ENCODE measurements at regions not wholly inside any gene's neighbourhood (a gene's known extent, or its start where the extent isn't known, plus 50 kb on each side); places are given as distances from the start of the nearest gene placed in this dataset.

DNA sequence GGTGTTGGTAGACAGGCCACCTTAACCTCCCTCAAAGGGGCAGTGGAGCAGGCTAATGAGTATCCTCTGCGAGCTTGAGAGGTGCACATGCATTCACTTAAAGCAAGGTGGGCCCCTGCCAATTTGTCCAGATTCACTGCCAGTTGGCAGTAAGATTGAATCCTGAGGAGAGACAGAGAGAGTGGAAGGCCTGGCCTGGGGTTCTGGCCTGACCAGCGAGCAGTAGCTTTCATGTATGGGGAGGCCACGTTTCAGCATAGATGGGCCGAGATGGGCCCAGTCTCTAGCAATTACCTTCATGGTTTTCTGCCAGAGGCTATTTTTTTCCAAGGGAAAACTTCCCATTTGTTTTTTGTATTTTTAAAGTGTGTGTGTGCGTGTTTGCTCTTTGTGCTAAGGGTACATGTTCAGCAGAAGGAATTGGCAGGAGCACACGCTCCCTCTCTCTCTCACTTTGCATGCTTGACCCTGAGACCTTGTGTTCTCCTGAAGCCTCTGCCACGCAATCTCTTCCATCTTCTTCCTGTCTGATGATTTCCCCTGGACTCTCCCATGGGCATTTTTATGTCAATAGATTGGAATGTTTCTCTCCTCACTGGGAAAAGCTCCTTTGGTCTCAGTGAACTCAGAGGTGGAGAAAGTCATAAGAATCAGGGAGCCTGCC is 215.8 kb upstream of the SFRP2 start:
- no peaks in the 10 kb centered on the region for H3K4me1 Mint-ChIP-seq (ENCODE audit: low read depth, unreplicated experiment)
- intact Hi-C loops (cut with micrococcal nuclease; ENCODE audit: unreplicated experiment): no loop called here
- H3K27ac Mint-ChIP-seq (ENCODE audit: unreplicated experiment): no peak overlapping the region
- Histone ChIP-seq H3K4me3 (ENCODE audit: low read depth, low read length) (no peak overlapping the region), H3K4me1 (no peaks in the 10 kb centered on the region), H3K9me3 (no peaks in the 10 kb centered on the region), H3K27me3 (replicated peaks; ENCODE audit: control insufficient read depth, insufficient read depth, low read length) (no peaks in the 10 kb centered on the region), H3K36me3 (ENCODE audit: control insufficient read depth, insufficient read depth, low read length) (no peaks in the 10 kb centered on the region)
- DNase-seq: no peak
- no TSS peak for BruUV-seq (replicated peaks)
- H3K4me3 Mint-ChIP-seq (ENCODE audit: unreplicated experiment): no peak overlapping the region
- H3K27me3 Mint-ChIP-seq (ENCODE audit: insufficient read depth, unreplicated experiment): no peaks in the 10 kb centered on the region
- no peaks in the 10 kb centered on the region for H3K36me3 Mint-ChIP-seq (ENCODE audit: insufficient read depth, unreplicated experiment)
- H3K9me3 Mint-ChIP-seq (ENCODE audit: unreplicated experiment): no peaks in the 10 kb centered on the region
- TF ChIP-seq, protein P1, sequence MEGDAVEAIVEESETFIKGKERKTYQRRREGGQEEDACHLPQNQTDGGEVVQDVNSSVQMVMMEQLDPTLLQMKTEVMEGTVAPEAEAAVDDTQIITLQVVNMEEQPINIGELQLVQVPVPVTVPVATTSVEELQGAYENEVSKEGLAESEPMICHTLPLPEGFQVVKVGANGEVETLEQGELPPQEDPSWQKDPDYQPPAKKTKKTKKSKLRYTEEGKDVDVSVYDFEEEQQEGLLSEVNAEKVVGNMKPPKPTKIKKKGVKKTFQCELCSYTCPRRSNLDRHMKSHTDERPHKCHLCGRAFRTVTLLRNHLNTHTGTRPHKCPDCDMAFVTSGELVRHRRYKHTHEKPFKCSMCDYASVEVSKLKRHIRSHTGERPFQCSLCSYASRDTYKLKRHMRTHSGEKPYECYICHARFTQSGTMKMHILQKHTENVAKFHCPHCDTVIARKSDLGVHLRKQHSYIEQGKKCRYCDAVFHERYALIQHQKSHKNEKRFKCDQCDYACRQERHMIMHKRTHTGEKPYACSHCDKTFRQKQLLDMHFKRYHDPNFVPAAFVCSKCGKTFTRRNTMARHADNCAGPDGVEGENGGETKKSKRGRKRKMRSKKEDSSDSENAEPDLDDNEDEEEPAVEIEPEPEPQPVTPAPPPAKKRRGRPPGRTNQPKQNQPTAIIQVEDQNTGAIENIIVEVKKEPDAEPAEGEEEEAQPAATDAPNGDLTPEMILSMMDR (IDR thresholded peaks at IDR 0.05; ENCODE audit: insufficient read depth in 1 of 2, low read depth in 1 of 2, low read length in 1 of 2, severe bottlenecking in 1 of 2, unreplicated experiment in 1 of 2): no peak
- ChIA-PET POLR2A (no interaction called here), CTCF (no interaction called here)

DNA sequence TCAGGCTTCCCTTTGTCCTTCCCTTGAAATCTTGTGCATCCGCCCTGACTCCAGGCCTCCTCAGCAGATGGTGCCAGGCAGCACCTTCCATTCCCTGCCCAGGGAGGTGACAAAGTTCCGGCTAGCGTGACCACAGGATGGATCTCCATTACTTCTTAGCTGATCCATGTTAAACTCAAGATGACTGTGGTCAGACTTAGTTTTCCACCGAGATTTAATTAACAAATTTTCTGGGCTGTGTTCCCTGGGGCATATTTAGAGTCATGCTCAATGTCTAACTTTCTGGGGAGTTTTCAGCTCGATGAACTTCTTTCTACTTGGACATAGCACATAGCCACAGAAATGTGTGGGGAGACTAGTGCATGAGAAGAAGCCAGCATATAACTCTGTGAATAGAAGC is 215.1 kb upstream of the SFRP2 start:
- Histone ChIP-seq H3K9me3 (no peaks in the 10 kb centered on the region), H3K36me3 (ENCODE audit: control insufficient read depth, insufficient read depth, low read length) (no peaks in the 10 kb centered on the region), H3K4me3 (ENCODE audit: low read depth, low read length) (no peak overlapping the region), H3K27me3 (replicated peaks; ENCODE audit: control insufficient read depth, insufficient read depth, low read length) (no peaks in the 10 kb centered on the region), H3K4me1 (no peaks in the 10 kb centered on the region)
- DNase-seq: no peak
- CTCF ChIA-PET: no interaction called here
- intact Hi-C loops (cut with micrococcal nuclease; ENCODE audit: unreplicated experiment): no loop called here
- no TSS peak for BruUV-seq (replicated peaks)
- no peaks in the 10 kb centered on the region for H3K36me3 Mint-ChIP-seq (ENCODE audit: insufficient read depth, unreplicated experiment)
- H3K27ac Mint-ChIP-seq (ENCODE audit: unreplicated experiment): no peak overlapping the region
- H3K4me3 Mint-ChIP-seq (ENCODE audit: unreplicated experiment): no peak overlapping the region
- no peaks in the 10 kb centered on the region for H3K27me3 Mint-ChIP-seq (ENCODE audit: insufficient read depth, unreplicated experiment)
- H3K4me1 Mint-ChIP-seq (ENCODE audit: low read depth, unreplicated experiment): no peaks in the 10 kb centered on the region
- no peaks in the 10 kb centered on the region for H3K9me3 Mint-ChIP-seq (ENCODE audit: unreplicated experiment)
- POLR2A ChIA-PET: no interaction called here
- TF ChIP-seq, protein P1 (IDR thresholded peaks at IDR 0.05; ENCODE audit: insufficient read depth in 1 of 2, low read depth in 1 of 2, low read length in 1 of 2, severe bottlenecking in 1 of 2, unreplicated experiment in 1 of 2): no peak

DNA sequence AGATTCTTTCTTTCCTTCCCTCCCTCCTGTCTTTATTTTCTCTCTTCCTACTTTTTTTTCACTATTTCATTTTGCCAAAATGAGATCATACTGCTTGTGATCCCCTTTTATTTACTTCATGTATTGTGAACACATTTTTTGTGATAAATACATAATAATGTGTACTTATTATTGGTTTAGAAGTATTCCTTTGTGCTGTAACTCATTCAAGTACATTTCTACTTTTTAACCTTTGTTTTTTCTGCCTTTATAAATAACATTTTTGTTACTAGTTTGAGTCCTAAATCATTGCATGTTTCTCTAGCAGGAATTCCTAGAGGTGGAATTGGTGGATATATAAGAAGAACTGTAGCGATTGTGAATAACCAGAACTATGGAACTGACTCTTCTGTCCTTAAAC is 214.5 kb upstream of the SFRP2 start:
- H3K27me3 Mint-ChIP-seq (ENCODE audit: insufficient read depth, unreplicated experiment): no peaks in the 10 kb centered on the region
- DNase-seq: no peak
- no peaks in the 10 kb centered on the region for H3K36me3 ChIP-seq (ENCODE audit: control insufficient read depth, insufficient read depth, low read length)
- no peaks in the 10 kb centered on the region for H3K4me1 ChIP-seq
- BruUV-seq (replicated peaks): no TSS peak
- no peak overlapping the region for H3K4me3 ChIP-seq (ENCODE audit: low read depth, low read length)
- intact Hi-C loops (cut with micrococcal nuclease; ENCODE audit: unreplicated experiment): no loop called here
- no peaks in the 10 kb centered on the region for H3K36me3 Mint-ChIP-seq (ENCODE audit: insufficient read depth, unreplicated experiment)
- CTCF ChIA-PET: no interaction called here
- no peak overlapping the region for H3K27ac Mint-ChIP-seq (ENCODE audit: unreplicated experiment)
- TF ChIP-seq, protein P1 (IDR thresholded peaks at IDR 0.05; ENCODE audit: insufficient read depth in 1 of 2, low read depth in 1 of 2, low read length in 1 of 2, severe bottlenecking in 1 of 2, unreplicated experiment in 1 of 2): no peak
- H3K4me3 Mint-ChIP-seq (ENCODE audit: unreplicated experiment): no peak overlapping the region
- no peaks in the 10 kb centered on the region for H3K9me3 Mint-ChIP-seq (ENCODE audit: unreplicated experiment)
- no peaks in the 10 kb centered on the region for H3K4me1 Mint-ChIP-seq (ENCODE audit: low read depth, unreplicated experiment)
- POLR2A ChIA-PET: no interaction called here
- H3K27me3 ChIP-seq (replicated peaks; ENCODE audit: control insufficient read depth, insufficient read depth, low read length): no peaks in the 10 kb centered on the region
- H3K9me3 ChIP-seq: no peaks in the 10 kb centered on the region

All from Caco-2 (cell line).